ENCODE measurements at regions not wholly inside any gene's neighbourhood (a gene's known extent, or its start where the extent isn't known, plus 50 kb on each side); places are given as distances from the start of the nearest gene placed in this dataset.
"Not testable (repeated sequence)": the region's sequence is repeated elsewhere in the genome, so short reads cannot be mapped to it uniquely, and the experiment has no call there.

GRCh38 chr10:105644978-105645377 is 1003.9 kb downstream of the SORCS3 start:
- DNase-seq (ENCODE audit: low spot score), result no peak

- DNase-seq (ENCODE audit: low spot score), result no peak
Observed at GRCh38 chr10:105644559-105644958, 1003.5 kb downstream of the SORCS3 start.

GRCh38 chr10:105644091-105644490 is 1003.0 kb downstream of the SORCS3 start:
- no peak for DNase-seq (ENCODE audit: low spot score)

GRCh38 chr10:105643660-105644059 is 1002.6 kb downstream of the SORCS3 start:
- DNase-seq (ENCODE audit: low spot score), result no peak

GRCh38 chr10:105634281-105634680 is 993.2 kb downstream of the SORCS3 start:
- no peak for DNase-seq (ENCODE audit: low spot score)

- no peak for DNase-seq (ENCODE audit: low spot score)
Observed at GRCh38 chr10:105615715-105616365, 974.8 kb downstream of the SORCS3 start.

GRCh38 chr10:105611244-105611798 is 970.2 kb downstream of the SORCS3 start:
- no peak for DNase-seq (ENCODE audit: low spot score)

- DNase-seq (ENCODE audit: low spot score), result no peak
Observed at GRCh38 chr10:105609451-105609850, 968.4 kb downstream of the SORCS3 start.

GRCh38 chr10:105605918-105606317 is 964.8 kb downstream of the SORCS3 start:
- no peak for DNase-seq (ENCODE audit: low spot score)

GRCh38 chr10:105605104-105605503 is 964.0 kb downstream of the SORCS3 start:
- no peak for DNase-seq (ENCODE audit: low spot score)

GRCh38 chr10:105598207-105598606 is 957.1 kb downstream of the SORCS3 start:
- no peak for DNase-seq (ENCODE audit: low spot score)

- no peak for DNase-seq (ENCODE audit: low spot score)
Observed at GRCh38 chr10:105597312-105597711, 956.2 kb downstream of the SORCS3 start.

- no peak for DNase-seq (ENCODE audit: low spot score)
Observed at GRCh38 chr10:105596749-105597148, 955.7 kb downstream of the SORCS3 start.

- DNase-seq (ENCODE audit: low spot score), result no peak
Observed at GRCh38 chr10:105594296-105594695, 953.2 kb downstream of the SORCS3 start.

- DNase-seq (ENCODE audit: low spot score), result no peak
Observed at GRCh38 chr10:105592468-105592867, 951.4 kb downstream of the SORCS3 start.

GRCh38 chr10:105586451-105587098 is 945.5 kb downstream of the SORCS3 start:
- DNase-seq (ENCODE audit: low spot score), result no peak

- DNase-seq (ENCODE audit: low spot score), result peak; percentile 3
Observed at GRCh38 chr10:105585753-105586152, 944.7 kb downstream of the SORCS3 start.

GRCh38 chr10:105585171-105585570 is 944.1 kb downstream of the SORCS3 start:
- DNase-seq (ENCODE audit: low spot score), result no peak

- no peak for DNase-seq (ENCODE audit: low spot score)
Observed at GRCh38 chr10:105579112-105579511, 938.0 kb downstream of the SORCS3 start.

- DNase-seq (ENCODE audit: low spot score), result no peak
Observed at GRCh38 chr10:105577865-105578607, 936.9 kb downstream of the SORCS3 start.

GRCh38 chr10:105559333-105560097 is 918.4 kb downstream of the SORCS3 start:
- DNase-seq (ENCODE audit: low spot score), result no peak

GRCh38 chr10:105550453-105550852 is 909.4 kb downstream of the SORCS3 start:
- not testable (repeated sequence) for DNase-seq (ENCODE audit: low spot score)
